H1 (cell line): ENCODE measurements at regions not wholly inside any gene's neighbourhood (a gene's known extent, or its start where the extent isn't known, plus 50 kb on each side); places are given as distances from the start of the nearest gene placed in this dataset.

ENCODE experiments used
- CTCF ChIA-PET: fragments of 300-600 bp; sonication (Branson Sonifier 250); formaldehyde crosslinking; loops from one replicate; lab custom pipeline; 2021; ENCODE audit not compliant: partially characterized antibody; lab: Charles Lee
- POLR2A ChIA-PET: fragments of 300-600 bp; sonication (Branson Sonifier 250); formaldehyde crosslinking; loops from one replicate; lab custom pipeline; 2021; ENCODE audit warnings: inconsistent platforms; ENCODE audit not compliant: partially characterized antibody; lab: Charles Lee
- DNase-seq, 2 experiments: peaks; one replicate each; pipeline versions ENCODE4 v3.0.0 to v3.0.0-alpha.2; 2010 to 2022; ENCODE audit warnings: low spot score in 2 of 2, low read depth in 1 of 2, mixed read lengths in 1 of 2
- FAIRE-seq: peaks from 2 replicates; lab custom pipeline; 2011; peaks lifted over from hg19 to GRCh38; lab: Jason Lieb, UNC
- H2AFZ ChIP-seq: 2 replicates; pipeline ENCODE4 v1.8.1; 2012; ENCODE audit warnings: low read length, inconsistent platforms
- H2AK5ac ChIP-seq: 2 replicates; pipeline ENCODE4 v1.6.1; 2013; ENCODE audit warnings: low read depth, low read length
- H2BK120ac ChIP-seq: replicated peaks from 2 replicates; pipeline ENCODE3; 2013; ENCODE audit warnings: low read depth, low read length, inconsistent platforms
- H2BK12ac ChIP-seq: 2 replicates; pipeline ENCODE4 v1.6.1; 2013; ENCODE audit warnings: low read depth, low read length
- H2BK15ac ChIP-seq: 2 replicates; pipeline ENCODE4 v1.6.1; 2013; ENCODE audit warnings: low read length
- H2BK20ac ChIP-seq: 2 replicates; pipeline ENCODE4 v1.6.1; 2013; ENCODE audit warnings: low read length
- H2BK5ac ChIP-seq: 2 replicates; pipeline ENCODE4 v1.6.1; 2013; ENCODE audit warnings: low read depth, low read length
- H3K14ac ChIP-seq: 2 replicates; pipeline ENCODE4 v1.6.1; 2013; ENCODE audit warnings: inconsistent platforms; ENCODE audit not compliant: insufficient read length
- H3K18ac ChIP-seq: 2 replicates; pipeline ENCODE4 v1.6.1; 2013; ENCODE audit warnings: low read length; ENCODE audit errors: extremely low read depth
- H3K23ac ChIP-seq: 2 replicates; pipeline ENCODE4 v1.6.1; 2013; ENCODE audit warnings: inconsistent platforms; ENCODE audit not compliant: insufficient read length
- H3K23me2 ChIP-seq: 2 replicates; pipeline ENCODE4 v1.6.1; 2013; ENCODE audit warnings: low read depth, low read length
- H3K27ac ChIP-seq: 2 replicates; pipeline ENCODE4 v1.6.1; 2011; ENCODE audit warnings: low read depth, low read length, inconsistent platforms
- H3K27me3 ChIP-seq, 4 experiments: replicated peaks in 1 of 4; 1 replicate in 1 of 4; 2 replicates in 3 of 4; pipeline versions ENCODE4 v1.6.1 to v1.8.1; 2011 to 2013; ENCODE audit warnings: low read length in 3 of 4, mild to moderate bottlenecking in 3 of 4, inconsistent platforms in 2 of 4, mixed read lengths in 2 of 4, moderate library complexity in 1 of 4; ENCODE audit not compliant: control insufficient read depth in 3 of 4, insufficient read depth in 3 of 4; ENCODE audit errors: extremely low read depth in 1 of 4
- H3K36me3 ChIP-seq, 4 experiments: 2 replicates each; pipeline versions ENCODE4 v1.6.1 to v1.8.1; 2011 to 2013; ENCODE audit warnings: mild to moderate bottlenecking in 4 of 4, low read length in 3 of 4, moderate library complexity in 2 of 4, control low read depth in 1 of 4, inconsistent platforms in 1 of 4; ENCODE audit not compliant: insufficient read depth in 4 of 4, control insufficient read depth in 2 of 4
- H3K4ac ChIP-seq: replicated peaks from 2 replicates; pipeline ENCODE3; 2013; ENCODE audit warnings: low read length, low read depth, mixed read lengths, inconsistent platforms; ENCODE audit not compliant: insufficient read length
- H3K4me1 ChIP-seq, 4 experiments: replicated peaks in 1 of 4; 1 replicate in 1 of 4; 2 replicates in 3 of 4; pipeline versions ENCODE4 v1.6.1 to v1.8.1; 2011 to 2013; ENCODE audit warnings: low read length in 3 of 4, inconsistent platforms in 2 of 4, mixed read lengths in 1 of 4; ENCODE audit not compliant: insufficient read depth in 4 of 4, control insufficient read depth in 3 of 4
- H3K4me2 ChIP-seq, 2 experiments: 2 replicates each; pipeline versions ENCODE4 v1.6.1 to v1.8.1; 2011 to 2013; ENCODE audit warnings: low read depth in 2 of 2, low read length in 2 of 2, control low read depth in 1 of 2, inconsistent platforms in 1 of 2, mild to moderate bottlenecking in 1 of 2; ENCODE audit not compliant: insufficient read depth in 1 of 2
- H3K4me3 ChIP-seq, 4 experiments: fragments of 200-600, 300-600 bp in 1 of 4; sonication (generic), shearing (Covaris generic), sonication (Bioruptor Twin) in 1 of 4; 2 replicates each; pipeline versions ENCODE4 v1.5.1 to v1.8.1; 2011 to 2016; ENCODE audit warnings: low read length in 4 of 4, low read depth in 3 of 4, control low read depth in 2 of 4, inconsistent platforms in 2 of 4, mild to moderate bottlenecking in 2 of 4, mixed read lengths in 1 of 4, moderate library complexity in 1 of 4; ENCODE audit not compliant: insufficient read depth in 2 of 4; ENCODE audit errors: extremely low read depth in 1 of 4
- H3K56ac ChIP-seq: replicated peaks from 2 replicates; pipeline ENCODE3; 2013; ENCODE audit warnings: low read depth, mild to moderate bottlenecking, mixed read lengths, low read length, inconsistent platforms; ENCODE audit not compliant: insufficient read length
- H3K79me1 ChIP-seq: 2 replicates; pipeline ENCODE4 v1.6.1; 2013; ENCODE audit warnings: low read depth, low read length, control low read depth
- H3K79me2 ChIP-seq, 2 experiments: 2 replicates each; pipeline versions ENCODE4 v1.6.1 to v1.8.1; 2012 to 2013; ENCODE audit warnings: low read length in 2 of 2, mild to moderate bottlenecking in 2 of 2, inconsistent platforms in 1 of 2; ENCODE audit not compliant: insufficient read depth in 2 of 2, control insufficient read depth in 1 of 2
- H3K9ac ChIP-seq, 4 experiments: replicated peaks in 1 of 4; 1 replicate in 1 of 4; 2 replicates in 3 of 4; pipeline versions ENCODE4 v1.6.1 to v1.8.1; 2011 to 2013; ENCODE audit warnings: low read depth in 3 of 4, low read length in 3 of 4, control low read depth in 2 of 4, mild to moderate bottlenecking in 2 of 4, moderate library complexity in 2 of 4, inconsistent platforms in 1 of 4; ENCODE audit errors: extremely low read depth in 1 of 4
- H3K9me3 ChIP-seq, 2 experiments: 2 replicates each; pipeline versions ENCODE4 v1.6.1 to v1.8.1; 2012 to 2013; ENCODE audit warnings: mild to moderate bottlenecking in 2 of 2, moderate library complexity in 2 of 2, control low read depth in 1 of 2, inconsistent platforms in 1 of 2, low read depth in 1 of 2, low read length in 1 of 2, mixed read lengths in 1 of 2; ENCODE audit not compliant: insufficient read depth in 2 of 2
- H4K20me1 ChIP-seq, 2 experiments: replicated peaks in 1 of 2; 2 replicates each; pipeline versions ENCODE3 to v1.8.1; 2011 to 2013; ENCODE audit warnings: inconsistent platforms in 2 of 2, low read length in 2 of 2, mild to moderate bottlenecking in 1 of 2; ENCODE audit not compliant: insufficient read depth in 2 of 2, control insufficient read depth in 1 of 2
- H4K5ac ChIP-seq: 2 replicates; pipeline ENCODE4 v1.6.1; 2013; ENCODE audit warnings: low read length, low read depth, mixed read lengths, inconsistent platforms; ENCODE audit not compliant: insufficient read length
- H4K8ac ChIP-seq: 2 replicates; pipeline ENCODE4 v1.8.0; 2013; ENCODE audit warnings: mild to moderate bottlenecking, moderate library complexity, low read length, inconsistent platforms; ENCODE audit not compliant: insufficient read depth; ENCODE audit errors: extremely low read depth
- H4K91ac ChIP-seq: replicated peaks from 2 replicates; pipeline ENCODE3; 2013; ENCODE audit warnings: low read length, mixed read lengths, inconsistent platforms; ENCODE audit not compliant: insufficient read length
- JUND ChIP-seq: IDR thresholded peaks from 2 replicates; pipeline ENCODE4 v1.6.1; 2011; ENCODE audit warnings: mild to moderate bottlenecking, improper control_type of control experiment, low read length
- KDM5A ChIP-seq: fragments of 200-600 bp; IDR thresholded peaks from 2 replicates; pipeline ENCODE4 v1.7.1; 2012; ENCODE audit warnings: mild to moderate bottlenecking, low read length, inconsistent platforms, mixed read lengths
- MAFK ChIP-seq: IDR thresholded peaks from 2 replicates; pipeline ENCODE4 v1.6.1; 2012; ENCODE audit warnings: low read depth, mild to moderate bottlenecking, improper control_type of control experiment, low read length
- SP1 ChIP-seq: IDR thresholded peaks from 2 replicates; pipeline ENCODE4 v1.6.1; 2011; ENCODE audit warnings: low read depth, low read length
- USF2 ChIP-seq: IDR thresholded peaks from 2 replicates; pipeline ENCODE4 v1.6.1; 2011; ENCODE audit warnings: low read length, improper control_type of control experiment
- WGBS, 2 experiments: shearing (Covaris generic) in 1 of 2; methylation state at CpG; one replicate each; pipeline versions ENCODE4 v1.1.6 to v1.1.7; 2013 to 2015; ENCODE audit warnings: low lambda C conversion rate in 2 of 2, mixed read lengths in 2 of 2, inconsistent platforms in 1 of 2, low coverage in 1 of 2, missing lambda C conversion rate in 1 of 2; ENCODE audit not compliant: insufficient replicate concordance in 2 of 2, insufficient coverage in 1 of 2, insufficient read length in 1 of 2; ENCODE audit errors: extremely low coverage in 1 of 2, missing lambda C conversion rate in 1 of 2; 5-methylcytosine and 5-hydroxymethylcytosine counted together

GRCh38 chr1:78334952-78335351, 155.8 kb upstream of the PTGFR start:
- Histone ChIP-seq H2BK20ac (no peak overlapping the region), H3K18ac (no peak overlapping the region), H2BK15ac (no peak overlapping the region), H3K79me1 (no peaks in the 10 kb centered on the region), H3K79me2 (no peaks in the 10 kb centered on the region), H4K5ac (no peak overlapping the region), H3K27ac (no peak overlapping the region), H3K23me2 (no peaks in the 10 kb centered on the region), H3K27me3 (no peaks in the 10 kb centered on the region), H2AFZ (no peak overlapping the region), H3K56ac (no peak overlapping the region), H3K9me3 (no peaks in the 10 kb centered on the region), H3K4me3 (no peak overlapping the region), H3K23ac (no peak overlapping the region), H4K8ac (no peak overlapping the region), H2AK5ac (no peak overlapping the region), H3K36me3 (no peaks in the 10 kb centered on the region), H4K91ac (no peak overlapping the region), H3K4ac (no peak overlapping the region), H4K20me1 (no peaks in the 10 kb centered on the region), H2BK5ac (no peak overlapping the region), H2BK120ac (no peak overlapping the region), H3K4me2 (no peak overlapping the region), H3K9ac (no peak overlapping the region), H2BK12ac (no peak overlapping the region), H3K4me1 (no peaks in the 10 kb centered on the region), H3K14ac (no peak overlapping the region)
- FAIRE-seq, result no peak
- ChIA-PET CTCF (interaction anchor here (0.7 to 3.4 kb wide), 19 partner anchors 11 to 273 kb away, joined by 3 to 33 read pairs (median 7); no protein-coding TSS in a partner anchor), POLR2A (interaction anchor here (0.7 kb wide), 1 partner anchor 10 kb away, joined by 3 read pairs; no protein-coding TSS in a partner anchor)
- no peak for DNase-seq
- TF ChIP-seq MAFK, result no peak
- no peak for TF ChIP-seq SP1
- TF ChIP-seq USF2, result no peak
- no peak for TF ChIP-seq KDM5A
- no peak for TF ChIP-seq JUND
- 83% methylated on average over 4 of the region's 4 CpGs; no CpG with 5 or more reads in 1 of the 2 experiments for WGBS, 2 experiments
